SH-SY5Y (cell line): ENCODE measurements at regions not wholly inside any gene's neighbourhood (a gene's known extent, or its start where the extent isn't known, plus 50 kb on each side); places are given as distances from the start of the nearest gene placed in this dataset.

Experiments
- GATA2 ChIP-seq: IDR thresholded peaks from 2 replicates; pipeline ENCODE4 v1.6.1; 2011; ENCODE audit warnings: mild to moderate bottlenecking, low read depth, low read length
- GATA3 ChIP-seq: IDR thresholded peaks from 2 replicates; pipeline ENCODE4 v1.6.1; 2011; ENCODE audit warnings: low read depth, mild to moderate bottlenecking, low read length, moderate library complexity

GRCh38 chr18:47735041-47735702, 195.3 kb downstream of the SMAD2 start:
- TF ChIP-seq GATA2 (no peak), GATA3 (no peak)
